Astrocyte of the cerebellum (primary cell): ENCODE measurements at regions not wholly inside any gene's neighbourhood (a gene's known extent, or its start where the extent isn't known, plus 50 kb on each side); places are given as distances from the start of the nearest gene placed in this dataset.

Source experiments
- DNase-seq: peaks from one replicate; pipeline ENCODE4 v3.0.0-alpha.2; 2011; ENCODE audit warnings: low read depth
- H3K4me3 ChIP-seq: 2 replicates; pipeline ENCODE4 v1.5.1; 2011; ENCODE audit warnings: mild to moderate bottlenecking, low read depth, low read length, moderate library complexity
- CTCF ChIP-seq: IDR thresholded peaks from 2 replicates; pipeline ENCODE4 v1.5.1; 2012; ENCODE audit warnings: low read length, low read depth, moderate library complexity, mild to moderate bottlenecking; ENCODE audit errors: missing control alignments
- in situ Hi-C: cut with HindIII; loops from 2 replicates; pipeline ENCODE4 v1.10.0; 2017; ENCODE audit warnings: low sequenced_read_pairs

- no peak overlapping the region for H3K4me3 ChIP-seq
- TF ChIP-seq CTCF: no peak
- in situ Hi-C loops: no loop called here
- DNase-seq: no peak
Measured at GRCh38 chr11:11169715-11170351, 183.2 kb downstream of the CSNK2A3 start.

GRCh38 chr11:11167806-11168205, 185.2 kb downstream of the CSNK2A3 start:
- no peak for DNase-seq
- in situ Hi-C loops: no loop called here
- no peak for TF ChIP-seq CTCF
- no peak overlapping the region for H3K4me3 ChIP-seq

- in situ Hi-C loops: no loop called here
- TF ChIP-seq CTCF: no peak
- H3K4me3 ChIP-seq: no peak overlapping the region
- no peak for DNase-seq
Measured at GRCh38 chr11:11164334-11164690, 188.7 kb downstream of the CSNK2A3 start.

GRCh38 chr11:11163669-11164333, 189.2 kb downstream of the CSNK2A3 start:
- in situ Hi-C loops: no loop called here
- no peak for DNase-seq
- H3K4me3 ChIP-seq: no peak overlapping the region
- no peak for TF ChIP-seq CTCF

- TF ChIP-seq CTCF: no peak
- in situ Hi-C loops: no loop called here
- no peak for DNase-seq
- H3K4me3 ChIP-seq: no peak overlapping the region
Measured at GRCh38 chr11:11163236-11163635, 189.8 kb downstream of the CSNK2A3 start.

- in situ Hi-C loops: no loop called here
- TF ChIP-seq CTCF: peak; percentile 51
- DNase-seq: no peak
- no peak overlapping the region for H3K4me3 ChIP-seq
Measured at GRCh38 chr11:11157185-11157584, 195.9 kb downstream of the CSNK2A3 start.
